WERI-Rb-1 (cell line): ENCODE measurements at regions not wholly inside any gene's neighbourhood (a gene's known extent, or its start where the extent isn't known, plus 50 kb on each side); places are given as distances from the start of the nearest gene placed in this dataset.

Source experiments
- DNase-seq: peaks from one replicate; pipeline ENCODE4 v3.0.0-alpha.2; 2020
- H3K27ac ChIP-seq: fragments of 250-450 bp; sonication (Bioruptor Pico); 2 replicates; pipeline ENCODE4 v1.5.1; 2020; ENCODE audit warnings: mild to moderate bottlenecking, moderate library complexity
- H3K27me3 ChIP-seq: fragments of 250-450 bp; sonication (Bioruptor Pico); 2 replicates; pipeline ENCODE4 v1.5.1; 2021; ENCODE audit warnings: mild to moderate bottlenecking, low read depth, moderate library complexity; ENCODE audit not compliant: insufficient read depth, severe bottlenecking
- H3K36me3 ChIP-seq: fragments of 250-450 bp; sonication (Bioruptor Pico); 2 replicates; pipeline ENCODE4 v1.5.1; 2020; ENCODE audit warnings: mild to moderate bottlenecking, moderate library complexity
- H3K4me3 ChIP-seq: 2 replicates; pipeline ENCODE4 v1.5.1; 2011; ENCODE audit warnings: low read depth, mild to moderate bottlenecking, control low read depth, low read length
- H3K9me3 ChIP-seq: fragments of 250-450 bp; sonication (Bioruptor Pico); 2 replicates; pipeline ENCODE4 v1.5.1; 2021; ENCODE audit warnings: mild to moderate bottlenecking, moderate library complexity; ENCODE audit not compliant: severe bottlenecking
- TF ChIP-seq, protein P1 (sequence below): IDR thresholded peaks from 2 replicates; pipeline ENCODE4 v1.5.1; 2011; ENCODE audit warnings: low read depth, mild to moderate bottlenecking, control low read depth, inconsistent platforms, low read length

DNA sequence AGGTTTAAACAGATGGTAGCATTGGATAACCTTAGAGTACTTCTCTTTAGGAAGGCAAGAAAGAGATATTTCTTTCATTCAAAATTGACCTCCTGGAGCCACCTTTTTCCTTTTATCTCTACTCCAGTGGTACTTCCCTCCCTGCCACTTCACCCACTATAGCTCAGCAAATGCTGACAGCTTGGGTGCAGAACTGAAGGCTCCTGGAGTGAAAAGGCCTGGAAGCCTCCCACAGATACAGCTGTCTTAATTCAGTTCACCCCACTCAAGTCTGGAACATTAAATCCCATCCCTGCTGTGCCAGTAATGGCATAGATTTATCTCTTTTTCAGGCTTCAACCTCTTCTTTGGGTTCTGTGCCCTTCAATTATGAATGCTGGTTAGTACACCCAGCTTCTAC, 140.3 kb downstream of the NEDD1 start:
- no peak for DNase-seq
- TF ChIP-seq, protein P1, sequence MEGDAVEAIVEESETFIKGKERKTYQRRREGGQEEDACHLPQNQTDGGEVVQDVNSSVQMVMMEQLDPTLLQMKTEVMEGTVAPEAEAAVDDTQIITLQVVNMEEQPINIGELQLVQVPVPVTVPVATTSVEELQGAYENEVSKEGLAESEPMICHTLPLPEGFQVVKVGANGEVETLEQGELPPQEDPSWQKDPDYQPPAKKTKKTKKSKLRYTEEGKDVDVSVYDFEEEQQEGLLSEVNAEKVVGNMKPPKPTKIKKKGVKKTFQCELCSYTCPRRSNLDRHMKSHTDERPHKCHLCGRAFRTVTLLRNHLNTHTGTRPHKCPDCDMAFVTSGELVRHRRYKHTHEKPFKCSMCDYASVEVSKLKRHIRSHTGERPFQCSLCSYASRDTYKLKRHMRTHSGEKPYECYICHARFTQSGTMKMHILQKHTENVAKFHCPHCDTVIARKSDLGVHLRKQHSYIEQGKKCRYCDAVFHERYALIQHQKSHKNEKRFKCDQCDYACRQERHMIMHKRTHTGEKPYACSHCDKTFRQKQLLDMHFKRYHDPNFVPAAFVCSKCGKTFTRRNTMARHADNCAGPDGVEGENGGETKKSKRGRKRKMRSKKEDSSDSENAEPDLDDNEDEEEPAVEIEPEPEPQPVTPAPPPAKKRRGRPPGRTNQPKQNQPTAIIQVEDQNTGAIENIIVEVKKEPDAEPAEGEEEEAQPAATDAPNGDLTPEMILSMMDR: no peak
- H3K4me3 ChIP-seq: no peak overlapping the region
- no peak overlapping the region for H3K27ac ChIP-seq
- peaks cover 3% of the 10 kb centered on the region for H3K27me3 ChIP-seq
- no peaks in the 10 kb centered on the region for H3K36me3 ChIP-seq
- H3K9me3 ChIP-seq: no peaks in the 10 kb centered on the region

DNA sequence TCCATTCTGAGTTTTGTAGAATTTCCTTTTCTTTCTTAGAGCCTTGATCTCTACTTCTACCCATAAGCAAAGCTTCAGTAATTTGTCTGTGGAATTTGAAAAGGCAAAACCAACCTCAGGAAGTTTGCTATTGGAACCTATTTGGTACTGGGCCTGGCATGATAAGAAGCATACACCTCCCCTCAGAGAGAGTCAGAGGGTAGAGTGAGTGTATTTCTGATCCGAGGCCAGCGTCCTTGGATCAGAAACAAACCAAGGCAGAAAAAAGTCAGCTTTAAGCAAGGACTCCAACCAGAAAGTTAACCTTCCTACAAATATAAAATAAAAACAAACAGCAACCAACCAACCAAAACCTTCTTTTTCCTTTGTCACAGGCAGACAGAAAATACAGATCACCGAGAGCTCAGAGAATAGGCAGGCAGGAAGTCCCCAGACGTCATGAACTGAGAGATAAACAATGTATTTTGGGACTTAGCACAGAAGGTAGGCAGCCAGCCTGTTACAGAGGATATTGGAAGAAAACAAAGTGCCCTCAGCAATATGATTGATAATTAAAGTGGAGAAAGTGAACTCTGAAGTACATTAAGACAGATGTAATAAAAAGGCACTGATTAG, 141.5 kb downstream of the NEDD1 start:
- H3K27ac ChIP-seq: no peak overlapping the region
- TF ChIP-seq, protein P1: no peak

DNA sequence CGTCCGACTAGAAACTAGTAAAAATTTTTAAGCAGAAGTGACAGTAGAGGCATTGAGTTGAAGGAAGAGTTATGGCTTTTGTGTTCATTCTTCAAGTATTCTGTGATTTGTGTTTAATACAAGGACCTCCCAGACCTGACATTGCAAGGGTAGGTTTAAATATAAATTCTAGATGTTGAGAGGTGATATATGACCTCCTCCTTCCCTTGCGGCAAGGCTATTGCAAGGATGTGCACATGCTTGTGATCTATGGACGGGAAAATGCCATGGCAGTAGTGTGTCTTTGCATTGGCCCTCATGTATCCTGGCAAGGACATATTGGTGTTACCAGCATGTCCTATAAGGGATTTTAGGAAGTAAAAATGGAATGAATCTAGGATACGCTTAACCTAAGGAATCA, 143.5 kb downstream of the NEDD1 start:
- no peak overlapping the region for H3K4me3 ChIP-seq
- H3K27ac ChIP-seq: no peak overlapping the region
- no peaks in the 10 kb centered on the region for H3K9me3 ChIP-seq
- H3K27me3 ChIP-seq: peaks cover 3% of the 10 kb centered on the region
- TF ChIP-seq, protein P1: no peak
- no peaks in the 10 kb centered on the region for H3K36me3 ChIP-seq
- no peak for DNase-seq

More for the DNA sequence above, 141.5 kb downstream of the NEDD1 start:
- Histone ChIP-seq H3K36me3 (no peaks in the 10 kb centered on the region), H3K9me3 (no peaks in the 10 kb centered on the region), H3K27me3 (peaks cover 3% of the 10 kb centered on the region), H3K4me3 (no peak overlapping the region)
- no peak for DNase-seq

DNA sequence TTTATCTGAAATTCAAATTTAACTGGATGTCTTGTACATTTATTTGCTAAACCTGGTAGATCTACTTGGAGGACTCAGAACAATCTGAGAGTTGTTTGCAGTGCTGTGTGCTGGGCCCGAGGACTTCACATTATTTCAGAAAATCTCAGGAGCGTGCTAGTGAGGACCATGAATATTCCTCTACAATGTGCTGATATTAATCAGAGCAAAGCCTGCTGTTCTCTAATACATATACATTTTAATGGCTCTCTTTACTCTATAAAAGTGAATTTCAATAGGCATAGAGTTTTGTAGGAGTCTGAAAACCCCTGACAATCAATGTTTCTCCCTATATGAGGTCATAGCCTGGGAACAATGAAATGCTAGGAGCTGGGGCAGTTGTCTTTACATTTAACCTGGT, 144.3 kb downstream of the NEDD1 start:
- H3K36me3 ChIP-seq: no peaks in the 10 kb centered on the region
- peaks cover 3% of the 10 kb centered on the region for H3K27me3 ChIP-seq
- no peak overlapping the region for H3K27ac ChIP-seq
- H3K4me3 ChIP-seq: no peak overlapping the region
- DNase-seq: no peak
- no peaks in the 10 kb centered on the region for H3K9me3 ChIP-seq
- TF ChIP-seq, protein P1: no peak

DNA sequence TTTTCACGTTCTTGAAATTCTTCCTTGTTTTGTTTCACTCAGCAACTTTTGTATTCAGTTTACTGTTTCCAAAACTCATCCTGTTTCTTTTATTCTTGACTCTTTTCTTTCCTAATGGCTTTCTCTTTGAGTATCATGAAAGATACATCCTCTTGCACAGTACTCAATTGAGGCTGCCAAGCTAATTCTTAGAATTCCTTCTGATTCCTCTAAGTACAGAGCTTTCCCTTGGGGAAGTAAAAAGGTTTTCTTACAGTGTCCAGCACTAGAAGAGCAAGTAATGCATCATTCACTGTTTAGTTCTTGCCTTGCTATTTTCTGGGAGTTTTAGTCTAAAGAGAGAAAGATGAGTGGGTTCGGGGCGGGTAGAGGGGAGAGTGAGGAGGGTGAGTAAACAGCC, 154.1 kb downstream of the NEDD1 start:
- Histone ChIP-seq H3K36me3 (no peaks in the 10 kb centered on the region), H3K27me3 (peaks cover 5% of the 10 kb centered on the region), H3K4me3 (no peak overlapping the region), H3K9me3 (no peaks in the 10 kb centered on the region), H3K27ac (no peak overlapping the region)
- DNase-seq: no peak
- TF ChIP-seq, protein P1: no peak
